Amniotic stem cell (primary cell): ENCODE measurements at regions not wholly inside any gene's neighbourhood (a gene's known extent, or its start where the extent isn't known, plus 50 kb on each side); places are given as distances from the start of the nearest gene placed in this dataset.

Source experiments
- DNase-seq: peaks from one replicate; lab custom pipeline; 2025; lab: John Stamatoyannopoulos, UW

DNA sequence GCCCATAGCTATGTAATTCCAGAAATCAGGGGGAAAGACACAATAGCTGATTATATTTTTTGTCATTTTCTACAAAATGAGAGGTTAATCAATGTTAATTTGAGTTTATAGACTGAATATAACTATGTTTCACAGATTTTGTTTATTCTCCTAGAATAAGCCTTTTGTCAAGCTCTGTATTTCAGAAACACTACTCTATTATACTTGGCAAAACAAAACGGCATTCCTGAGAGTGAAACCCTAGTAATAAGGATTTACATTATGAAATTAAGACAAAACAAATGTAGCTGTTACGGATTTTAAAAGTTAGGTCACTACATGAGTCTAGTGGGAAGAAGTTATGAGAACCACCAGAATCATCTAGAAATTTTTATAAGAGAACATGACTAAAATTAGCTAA lies 334.2 kb downstream of the KLF12 start:
- no peak for DNase-seq

DNA sequence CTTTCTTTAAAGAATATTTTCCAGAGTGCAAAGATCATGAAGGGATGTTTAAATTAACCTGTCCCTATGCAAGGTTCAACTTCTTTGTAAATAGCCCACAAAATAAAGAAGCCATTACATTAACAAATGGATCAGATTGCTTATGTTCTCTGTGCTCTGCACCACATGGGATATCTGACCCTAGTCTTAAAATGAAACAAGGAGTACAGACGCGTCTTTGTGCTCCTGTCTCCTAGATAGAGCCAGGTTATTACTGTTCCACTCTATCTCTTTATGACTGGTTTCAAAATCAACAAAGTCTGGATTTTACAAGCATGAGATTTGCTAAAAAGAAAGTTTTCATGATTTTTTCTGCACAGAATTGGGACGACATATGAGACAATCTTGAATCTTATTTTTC lies 339.4 kb downstream of the KLF12 start:
- DNase-seq: no peak

GRCh38 chr13:73793361-73793760 lies 340.8 kb downstream of the KLF12 start:
- no peak for DNase-seq

DNA sequence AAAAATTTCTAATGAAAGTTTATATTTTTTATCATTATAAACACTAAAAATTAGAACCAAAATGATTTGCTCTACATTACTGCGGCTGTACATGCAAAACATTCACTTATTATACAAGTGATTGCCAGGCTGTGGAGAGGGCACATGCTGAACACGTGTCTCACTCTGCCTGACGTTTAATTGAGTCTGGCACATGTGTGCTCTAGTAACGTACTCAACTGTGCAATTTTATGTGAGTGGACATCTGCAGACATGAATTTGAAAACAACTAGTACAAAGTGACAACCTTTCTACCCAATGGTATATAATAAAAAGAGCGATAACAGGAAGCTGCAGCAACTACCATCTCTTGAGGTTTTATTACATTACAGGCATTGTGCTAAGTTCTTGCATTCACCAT lies 341.4 kb downstream of the KLF12 start:
- DNase-seq: no peak

GRCh38 chr13:73782450-73783449 lies 351.5 kb downstream of the KLF12 start:
- no peak for DNase-seq

GRCh38 chr13:73781384-73781783 lies 352.8 kb downstream of the KLF12 start:
- no peak for DNase-seq

DNA sequence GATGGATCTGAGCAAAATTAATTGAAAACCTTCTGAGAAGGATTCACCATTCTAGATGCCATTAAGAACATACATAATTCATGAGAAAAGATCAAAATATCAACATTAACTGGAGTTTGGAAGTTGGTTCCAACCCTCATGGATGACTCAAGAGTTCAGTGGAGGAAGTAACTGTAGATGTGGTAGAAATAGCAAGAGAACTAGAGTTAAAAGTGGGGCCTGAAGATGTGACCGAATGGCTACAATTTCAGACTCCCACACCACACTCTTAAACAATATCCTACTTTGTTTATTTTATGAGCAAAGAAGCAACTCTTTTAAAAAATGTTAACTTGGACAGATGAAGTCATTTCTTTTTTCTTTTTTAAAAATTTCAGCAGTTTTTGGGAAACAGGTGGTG lies 354.3 kb downstream of the KLF12 start:
- DNase-seq: no peak

DNA sequence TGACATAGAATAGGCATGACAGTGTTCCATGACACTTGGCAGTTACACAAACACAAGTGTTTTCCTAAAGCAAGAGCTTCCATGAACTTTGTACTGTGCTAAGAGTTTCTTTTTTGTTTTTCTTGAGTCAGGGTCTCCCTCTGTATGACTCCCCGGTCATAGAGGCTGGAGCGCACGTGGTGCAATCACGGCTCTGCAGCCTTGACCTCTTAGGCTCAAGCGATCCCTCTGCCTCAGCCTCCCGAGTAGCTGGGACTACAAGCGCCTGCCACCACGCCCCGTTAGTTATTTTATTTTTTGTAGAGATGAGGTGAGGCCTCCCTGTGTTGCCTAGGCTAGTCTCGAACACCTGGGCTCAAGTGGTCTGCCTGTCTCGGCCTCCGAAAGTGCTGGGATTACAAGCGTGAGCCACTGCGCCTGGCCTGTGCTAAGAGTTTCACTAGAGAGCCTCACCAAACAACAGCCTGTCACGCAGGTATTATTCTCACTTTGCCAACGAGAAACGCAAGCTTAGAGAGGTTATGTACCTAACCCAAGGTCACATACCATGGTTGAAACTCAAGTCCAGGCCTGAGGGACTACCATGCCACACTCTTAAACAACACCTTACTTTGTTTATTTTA lies 355.9 kb downstream of the KLF12 start:
- no peak for DNase-seq

- no peak for DNase-seq
Measured at GRCh38 chr13:73777134-73777533, 357.1 kb downstream of the KLF12 start.

GRCh38 chr13:73776151-73776785 lies 357.9 kb downstream of the KLF12 start:
- no peak for DNase-seq

DNA sequence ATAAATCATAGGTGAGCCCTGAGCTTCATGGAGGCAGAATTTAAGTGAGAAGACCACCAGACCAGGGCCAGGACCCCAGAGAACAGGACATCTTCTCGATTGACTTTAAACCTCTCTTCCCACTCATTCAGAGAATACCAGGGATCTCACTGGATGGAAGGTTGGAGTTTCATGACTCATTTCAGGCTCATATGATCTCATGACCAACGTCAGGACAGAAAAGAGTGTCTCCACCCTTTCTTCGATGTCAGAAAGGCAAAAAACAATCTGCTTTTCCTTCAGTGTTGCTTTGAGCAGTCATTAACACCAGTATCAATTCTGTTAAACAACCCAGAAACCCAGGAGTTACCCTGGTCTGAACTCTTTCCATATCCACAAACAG lies 361.0 kb downstream of the KLF12 start:
- no peak for DNase-seq

GRCh38 chr13:73772449-73773167 lies 361.6 kb downstream of the KLF12 start:
- DNase-seq: no peak

- DNase-seq: no peak
Measured at GRCh38 chr13:73767747-73768315, 366.4 kb downstream of the KLF12 start.

GRCh38 chr13:73767191-73767741 lies 366.9 kb downstream of the KLF12 start:
- no peak for DNase-seq

DNA sequence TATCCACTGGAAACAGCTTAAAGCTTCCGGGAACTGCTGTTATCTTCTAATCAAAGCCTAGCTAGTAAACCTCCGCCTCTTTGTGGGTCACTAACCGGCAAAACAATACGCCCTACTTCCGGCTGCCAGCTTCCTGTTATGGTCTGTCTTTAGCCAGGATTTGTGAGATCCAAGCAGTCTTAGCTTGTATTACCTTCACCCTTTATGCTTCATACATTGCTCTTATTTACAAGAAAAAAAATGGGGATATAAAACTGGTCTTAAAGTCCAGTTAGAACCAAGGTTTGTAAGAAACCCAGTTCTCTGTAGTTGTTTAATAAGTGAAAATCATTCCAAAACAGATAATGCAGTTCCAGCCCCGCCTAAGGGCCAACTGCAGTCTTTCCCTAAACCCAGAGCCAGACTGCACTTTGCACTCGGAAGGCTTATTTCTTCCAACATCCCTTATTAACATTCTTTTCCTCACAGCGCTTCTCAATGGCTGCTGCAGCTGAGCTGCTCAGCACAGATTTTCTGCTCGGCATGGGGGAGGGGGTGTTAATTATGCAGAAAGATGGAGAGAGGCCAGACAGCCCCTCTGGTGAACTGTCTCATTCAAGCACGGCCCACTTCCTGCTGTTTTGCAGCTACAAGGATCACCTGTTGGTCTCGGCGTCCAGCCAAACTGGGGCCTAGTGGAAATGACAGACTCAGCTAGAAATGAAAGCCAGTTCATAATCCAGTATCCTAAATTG lies 368.4 kb downstream of the KLF12 start:
- DNase-seq: no peak

DNA sequence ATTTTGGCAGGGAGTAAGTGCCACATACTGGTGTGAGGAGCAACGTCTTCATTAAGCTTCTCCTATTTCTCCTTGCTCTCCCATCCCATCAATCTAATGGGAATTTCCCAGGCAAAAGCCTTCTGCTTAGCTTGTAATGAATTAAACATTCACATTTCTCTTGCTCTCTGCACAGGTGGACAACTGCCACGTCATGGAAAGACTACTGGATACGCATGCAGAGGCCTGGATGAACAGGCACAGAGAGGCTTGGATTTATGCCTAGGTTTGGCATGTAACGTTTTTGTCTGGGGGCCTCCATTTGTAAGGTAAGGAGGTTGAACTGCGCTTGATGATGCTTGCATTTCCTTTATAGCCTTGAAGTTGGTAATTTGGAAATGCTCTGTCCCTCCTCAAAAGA lies 374.8 kb downstream of the KLF12 start:
- DNase-seq: no peak

DNA sequence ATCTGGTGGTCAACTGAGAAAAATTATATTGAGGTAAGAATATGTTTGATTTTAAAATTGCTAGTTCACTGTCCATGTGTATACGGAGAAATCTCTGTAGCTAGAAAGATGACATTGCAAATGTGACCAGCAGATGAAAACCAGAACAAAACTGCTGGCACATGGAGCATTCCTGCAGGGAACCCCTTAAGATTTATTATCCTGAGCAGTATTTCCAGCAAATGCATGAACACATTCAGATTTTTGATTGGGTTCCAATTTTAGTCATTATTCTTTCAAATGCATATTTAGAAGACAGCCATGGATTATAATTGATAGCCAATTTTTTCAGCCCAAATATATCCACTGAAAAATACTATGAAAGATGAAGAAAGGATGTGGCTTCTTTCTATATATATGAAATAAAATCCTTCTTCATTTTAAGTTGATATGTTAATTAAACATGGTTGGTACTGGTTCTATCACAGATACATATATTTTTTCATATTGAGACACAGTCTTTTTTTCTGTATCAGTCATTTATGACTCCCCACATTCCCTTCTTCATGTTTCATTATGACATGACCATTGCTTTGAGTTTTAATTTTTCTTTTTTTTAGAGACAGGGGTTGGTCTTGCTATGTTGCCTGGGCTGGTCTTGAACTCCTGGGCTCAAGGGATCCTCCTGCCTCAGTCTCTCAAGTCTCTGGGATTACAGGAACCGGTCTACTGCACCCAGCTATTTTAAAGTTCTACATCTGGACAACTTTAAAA lies 376.5 kb downstream of the KLF12 start:
- no peak for DNase-seq

DNA sequence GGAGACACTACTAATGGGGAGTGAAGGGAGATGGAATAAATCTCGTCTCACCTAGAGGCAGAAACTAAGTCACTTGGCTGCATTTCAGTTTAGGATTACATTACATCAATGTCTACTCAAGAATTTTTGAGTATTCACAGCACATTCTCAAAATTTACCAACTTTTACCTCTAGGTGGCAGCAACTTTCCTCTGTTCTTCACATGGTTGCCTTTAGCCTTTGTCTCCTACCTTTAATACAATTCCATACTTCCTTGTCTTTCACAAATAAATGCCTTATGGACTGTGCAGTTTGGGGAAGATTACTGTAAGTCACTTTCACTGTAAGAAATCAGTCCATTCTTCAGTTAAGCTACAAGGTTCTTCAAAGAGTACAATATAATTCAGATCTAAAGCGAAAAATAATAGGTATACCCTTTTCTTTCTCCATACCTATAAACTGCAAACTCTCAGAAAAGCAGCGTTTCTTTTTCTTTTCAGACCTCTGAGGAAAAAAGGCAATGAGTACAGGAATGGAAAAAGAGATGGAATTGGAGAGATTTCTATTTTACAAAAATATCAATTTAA lies 379.4 kb downstream of the KLF12 start:
- DNase-seq: peak; percentile 13

GRCh38 chr13:73754241-73754640 lies 380.0 kb downstream of the KLF12 start:
- DNase-seq: no peak

DNA sequence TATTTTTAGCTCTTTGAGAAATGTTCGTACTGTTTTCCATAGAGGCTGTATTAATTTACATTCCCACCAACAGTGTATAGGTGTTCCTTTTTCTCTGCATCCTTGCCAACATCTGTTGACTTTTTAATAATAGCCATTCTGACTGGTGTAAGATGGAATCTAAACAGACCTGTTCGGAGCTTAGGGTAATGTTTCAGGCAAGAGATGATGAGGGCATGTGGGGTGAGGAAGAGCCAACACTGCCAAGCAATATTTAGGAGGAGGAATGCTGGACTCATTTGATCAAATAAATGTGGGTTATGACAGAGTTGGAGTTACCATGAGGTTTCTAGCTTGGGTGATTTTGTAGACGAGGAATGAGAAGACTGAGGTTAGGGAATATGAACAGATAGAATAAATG lies 382.9 kb downstream of the KLF12 start:
- no peak for DNase-seq
